SK-N-SH treated with all-trans-retinoic acid at 6 μM for 48 hours (cell line): ENCODE measurements at regions not wholly inside any gene's neighbourhood (a gene's known extent, or its start where the extent isn't known, plus 50 kb on each side); places are given as distances from the start of the nearest gene placed in this dataset.

Source experiments
- ATAC-seq: fragments of 200-7000 bp; cut with Tn5 transposase; 3 replicates; pipeline ENCODE4 v1.9.1; 2020; ENCODE audit warnings: mild to moderate bottlenecking, moderate library complexity
- ARNTL ChIP-seq: fragments of 450-650 bp; formaldehyde crosslinking; IDR thresholded peaks from 2 replicates; pipeline ENCODE4 v1.5.0; 2020; ENCODE audit warnings: low read depth, mild to moderate bottlenecking, moderate library complexity, borderline replicate concordance
- BACH2 ChIP-seq: fragments of 250-450 bp; sonication (Bioruptor Pico); IDR thresholded peaks from 2 replicates; pipeline ENCODE4 v1.9.0; 2021; ENCODE audit warnings: mild to moderate bottlenecking, borderline replicate concordance
- CREB5 ChIP-seq: fragments of 250-450 bp; sonication (Bioruptor Pico); IDR thresholded peaks from 2 replicates; pipeline ENCODE4 v1.5.1; 2020; ENCODE audit warnings: low read depth, mild to moderate bottlenecking, moderate library complexity
- CSDC2 ChIP-seq: fragments of 250-450 bp; sonication (Bioruptor Pico); IDR thresholded peaks from 2 replicates; pipeline ENCODE4 v1.5.0; 2020; ENCODE audit warnings: mild to moderate bottlenecking, moderate library complexity
- CSRNP3 ChIP-seq: fragments of 250-450 bp; sonication (Bioruptor Pico); IDR thresholded peaks from 2 replicates; pipeline ENCODE4 v1.5.1; 2021; ENCODE audit warnings: mild to moderate bottlenecking, moderate library complexity
- ESRRG ChIP-seq: fragments of 250-450 bp; sonication (Bioruptor Pico); IDR thresholded peaks from 2 replicates; pipeline ENCODE4 v1.6.1; 2021; ENCODE audit warnings: mild to moderate bottlenecking
- GLIS3 ChIP-seq: fragments of 250-450 bp; sonication (Bioruptor Pico); IDR thresholded peaks from 2 replicates; pipeline ENCODE4 v1.5.0; 2020; ENCODE audit warnings: mild to moderate bottlenecking, moderate library complexity
- ISL1 ChIP-seq: fragments of 250-450 bp; sonication (Bioruptor Pico); IDR thresholded peaks from 2 replicates; pipeline ENCODE4 v2.1.2; 2022; ENCODE audit warnings: mild to moderate bottlenecking, moderate library complexity
- OSR1 ChIP-seq: fragments of 250-450 bp; sonication (Bioruptor Pico); IDR thresholded peaks from 2 replicates; pipeline ENCODE4 v1.8.0; 2022; ENCODE audit warnings: moderate library complexity, mild to moderate bottlenecking, inconsistent platforms
- PATZ1 ChIP-seq: fragments of 250-450 bp; sonication (Bioruptor Pico); IDR thresholded peaks from 2 replicates; pipeline ENCODE4 v1.8.0; 2020; ENCODE audit warnings: mild to moderate bottlenecking, moderate library complexity, borderline replicate concordance
- POU6F1 ChIP-seq: fragments of 250-450 bp; sonication (Bioruptor Pico); IDR thresholded peaks from 2 replicates; pipeline ENCODE4 v1.8.0; 2021; ENCODE audit warnings: low read depth, mild to moderate bottlenecking, moderate library complexity, borderline replicate concordance
- PPARA ChIP-seq: fragments of 250-450 bp; sonication (Bioruptor Pico); IDR thresholded peaks from 2 replicates; pipeline ENCODE4 v1.5.0; 2020; ENCODE audit warnings: mild to moderate bottlenecking, borderline replicate concordance
- RARB ChIP-seq: fragments of 250-450 bp; sonication (Bioruptor Pico); IDR thresholded peaks from 2 replicates; pipeline ENCODE4 v1.8.0; 2021; ENCODE audit warnings: mild to moderate bottlenecking, moderate library complexity
- TOX ChIP-seq: fragments of 250-450 bp; sonication (Bioruptor Pico); IDR thresholded peaks from 2 replicates; pipeline ENCODE4 v1.8.0; 2021; ENCODE audit warnings: mild to moderate bottlenecking, moderate library complexity, borderline replicate concordance
- TSHZ2 ChIP-seq: fragments of 250-450 bp; sonication (Bioruptor Pico); IDR thresholded peaks from 2 replicates; pipeline ENCODE4 v1.5.0; 2020; ENCODE audit warnings: mild to moderate bottlenecking, moderate library complexity
- ZC3H10 ChIP-seq: fragments of 250-450 bp; sonication (Bioruptor Pico); IDR thresholded peaks from 2 replicates; pipeline ENCODE4 v1.5.1; 2021; ENCODE audit warnings: mild to moderate bottlenecking, moderate library complexity
- ZFP3 ChIP-seq: fragments of 250-450 bp; sonication (Bioruptor Pico); IDR thresholded peaks from 2 replicates; pipeline ENCODE4 v1.5.0; 2020; ENCODE audit warnings: mild to moderate bottlenecking, moderate library complexity
- ZFP30 ChIP-seq: fragments of 450-650 bp; formaldehyde crosslinking; IDR thresholded peaks from 2 replicates; pipeline ENCODE4 v1.5.0; 2022; ENCODE audit warnings: mild to moderate bottlenecking, moderate library complexity
- ZNF565 ChIP-seq: fragments of 450-650 bp; formaldehyde crosslinking; conservative IDR thresholded peaks from 2 replicates; pipeline ENCODE4 v1.5.0; 2020; ENCODE audit warnings: low read depth, mild to moderate bottlenecking, moderate library complexity
- ZNF8 ChIP-seq: fragments of 450-650 bp; formaldehyde crosslinking; IDR thresholded peaks from 2 replicates; pipeline ENCODE4 v1.5.0; 2020; ENCODE audit warnings: mild to moderate bottlenecking, moderate library complexity

- TF ChIP-seq ZNF8: no peak
- TF ChIP-seq PPARA: no peak
- no peak for TF ChIP-seq GLIS3
- no peak for TF ChIP-seq ARNTL (CRISPR knock-in tag)
- TF ChIP-seq CSDC2 (CRISPR knock-in tag): no peak
- no peak for TF ChIP-seq PATZ1 (CRISPR knock-in tag)
- ATAC-seq: no peak
Measured at GRCh38 chr2:12194968-12195367, 448.5 kb downstream of the LPIN1 start.

GRCh38 chr2:12196495-12196894, 450.1 kb downstream of the LPIN1 start:
- TF ChIP-seq TSHZ2 (no peak), OSR1 (no peak), POU6F1 (CRISPR knock-in tag) (no peak), CREB5 (CRISPR knock-in tag) (no peak), GLIS3 (no peak), CSRNP3 (CRISPR knock-in tag) (no peak), ARNTL (CRISPR knock-in tag) (no peak), ZFP3 (CRISPR knock-in tag) (no peak), ISL1 (CRISPR knock-in tag) (no peak), PPARA (no peak), TOX (no peak), ZFP30 (no peak), BACH2 (no peak)
- ATAC-seq: no peak

GRCh38 chr2:12197133-12197532, 450.7 kb downstream of the LPIN1 start:
- TF ChIP-seq PPARA: no peak
- TF ChIP-seq CREB5 (CRISPR knock-in tag): no peak
- TF ChIP-seq TOX: no peak
- no peak for TF ChIP-seq PATZ1 (CRISPR knock-in tag)
- TF ChIP-seq ZC3H10 (CRISPR knock-in tag): no peak
- no peak for TF ChIP-seq ARNTL (CRISPR knock-in tag)
- TF ChIP-seq ESRRG (CRISPR knock-in tag): no peak
- no peak for TF ChIP-seq CSDC2 (CRISPR knock-in tag)
- no peak for TF ChIP-seq RARB (CRISPR knock-in tag)
- TF ChIP-seq BACH2: no peak
- no peak for TF ChIP-seq ZNF565 (CRISPR knock-in tag)
- TF ChIP-seq, all 23 proteins: peak for 0
- no peak for ATAC-seq
